HG03064 (cell line): ENCODE measurements at regions not wholly inside any gene's neighbourhood (a gene's known extent, or its start where the extent isn't known, plus 50 kb on each side); places are given as distances from the start of the nearest gene placed in this dataset.
"Not testable (repeated sequence)": the region's sequence is repeated elsewhere in the genome, so short reads cannot be mapped to it uniquely, and the experiment has no call there.

Source experiments
- ATAC-seq: cut with Tn5 transposase; IDR thresholded peaks from one replicate; pipeline ENCODE4 v1.9.1; 2021; ENCODE audit warnings: low read depth; ENCODE audit not compliant: unreplicated experiment

DNA sequence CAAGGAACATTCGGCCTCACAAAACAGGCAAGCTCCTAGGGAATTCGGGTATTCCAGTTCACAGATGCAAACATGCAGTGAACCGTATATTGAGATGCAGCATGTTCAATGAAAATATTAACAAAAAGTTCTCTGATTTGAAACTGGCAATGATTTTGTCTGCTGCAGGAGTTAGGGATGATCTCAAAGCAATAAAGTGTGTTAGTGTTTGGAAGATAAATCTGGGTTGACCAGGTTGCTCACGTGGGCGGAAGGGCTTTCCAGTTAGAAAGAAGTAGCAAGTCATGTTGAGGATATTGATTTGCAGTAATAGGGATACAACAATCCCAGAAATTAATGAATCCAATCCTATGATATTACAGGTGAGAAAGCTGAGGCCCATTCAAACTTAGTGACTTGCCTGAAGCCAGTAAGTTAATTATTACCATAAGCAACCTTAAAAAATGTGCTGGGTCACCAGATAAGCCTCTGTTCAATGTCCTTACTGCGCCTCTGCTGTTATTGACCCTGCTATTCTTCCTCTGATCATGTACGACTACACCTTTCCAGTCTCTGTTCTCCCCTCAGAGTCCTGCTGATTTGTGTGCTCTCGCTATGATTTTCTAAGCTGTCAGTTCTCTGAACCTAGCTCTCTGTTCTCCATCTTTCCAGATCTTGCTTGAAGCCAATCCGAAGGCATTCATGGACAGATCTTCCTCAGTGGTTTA is 370.8 kb downstream of the DSEL start:
- no peak for ATAC-seq

DNA sequence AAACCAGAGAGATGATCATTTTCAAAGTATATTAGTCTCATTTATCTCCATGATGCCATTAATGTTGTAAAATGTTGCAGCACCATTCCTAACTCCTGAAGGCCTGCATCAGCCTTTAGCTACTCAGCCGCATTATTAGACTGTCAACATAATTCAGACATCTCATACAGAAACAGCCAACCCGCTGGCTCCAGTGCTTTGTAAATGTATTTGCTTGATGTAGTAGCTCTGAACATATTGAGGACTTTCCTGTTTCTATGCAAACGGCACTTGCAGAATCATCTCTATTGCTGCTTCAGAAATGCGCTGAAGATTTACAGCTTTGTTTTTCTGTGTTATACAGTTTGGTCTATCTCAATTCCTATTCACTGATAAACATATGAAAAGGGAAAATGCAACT is 372.2 kb downstream of the DSEL start:
- ATAC-seq: no peak

DNA sequence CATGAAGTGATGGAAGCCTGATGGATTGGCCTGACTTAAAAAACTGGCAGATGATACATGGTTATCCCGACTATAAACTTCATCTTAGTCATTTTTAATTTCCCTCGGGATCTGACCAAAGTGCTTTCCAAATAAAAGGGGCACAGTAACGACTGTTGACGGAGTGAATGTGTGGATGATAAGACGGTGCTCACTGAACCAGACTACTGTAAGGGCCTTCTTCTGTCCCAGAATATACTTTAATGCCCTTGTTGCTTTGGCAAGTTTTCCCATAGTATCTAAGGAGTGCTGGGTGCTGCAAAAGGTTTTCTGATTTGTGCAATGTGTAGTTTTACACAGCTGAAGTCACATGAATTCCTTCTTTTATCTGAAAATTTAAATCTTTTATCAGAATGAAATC is 373.5 kb downstream of the DSEL start:
- no peak for ATAC-seq

DNA sequence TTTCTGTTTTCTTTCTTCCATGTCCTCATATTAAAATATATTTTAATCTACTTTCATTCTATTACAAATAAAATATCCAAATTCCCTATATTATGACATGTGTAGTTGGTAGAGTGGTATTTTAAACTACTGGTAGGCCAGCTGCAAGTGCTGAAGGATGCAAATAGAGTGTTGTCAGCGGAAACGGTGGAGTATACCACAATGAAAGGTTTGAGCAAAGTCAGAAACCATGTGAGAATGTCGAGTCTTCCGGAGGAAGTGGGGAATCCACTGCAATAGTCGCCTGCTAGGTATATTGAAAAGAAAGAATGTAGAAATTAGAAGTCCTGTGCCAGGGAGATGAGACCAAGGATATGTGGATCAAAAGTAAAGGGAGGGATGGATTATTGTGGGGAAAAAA is 373.9 kb downstream of the DSEL start:
- ATAC-seq: no peak

DNA sequence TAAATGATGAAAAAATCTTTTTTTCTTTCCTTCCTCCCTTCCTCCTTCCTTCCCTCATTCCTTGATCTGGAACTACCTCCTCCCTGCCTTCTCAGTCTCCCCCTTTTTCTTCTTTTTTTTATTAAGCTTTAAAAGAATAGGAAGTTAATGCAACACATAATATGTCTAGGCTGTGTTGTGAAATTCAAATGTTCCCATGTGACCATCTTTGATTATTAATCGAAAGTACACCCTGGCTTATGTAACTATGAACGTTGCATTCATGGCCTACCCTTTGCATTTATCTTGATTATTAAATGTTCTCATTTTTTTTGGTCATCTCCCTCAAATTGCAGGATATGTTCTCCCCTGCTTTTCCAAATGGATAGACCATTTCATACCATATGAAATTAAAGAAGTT is 376.0 kb downstream of the DSEL start:
- ATAC-seq: no peak

DNA sequence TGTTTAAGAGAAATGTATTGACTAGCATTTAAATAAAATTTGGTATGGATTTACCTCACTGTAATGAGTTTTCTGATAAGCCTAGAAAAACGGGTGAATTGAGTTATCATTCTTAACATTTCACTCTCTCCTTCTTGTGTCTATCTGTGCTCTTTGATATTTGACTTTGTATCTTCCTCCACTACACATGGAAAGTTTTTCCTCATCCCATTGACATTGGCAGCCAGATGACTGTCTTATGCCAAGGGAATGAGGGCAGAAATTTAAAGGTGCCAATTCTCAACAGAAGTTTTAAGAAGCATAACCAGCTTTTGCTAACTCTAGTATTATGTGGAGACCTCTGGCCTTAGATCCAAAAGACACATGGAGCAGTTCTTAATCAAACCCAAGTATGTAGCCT is 376.6 kb downstream of the DSEL start:
- ATAC-seq: no peak

DNA sequence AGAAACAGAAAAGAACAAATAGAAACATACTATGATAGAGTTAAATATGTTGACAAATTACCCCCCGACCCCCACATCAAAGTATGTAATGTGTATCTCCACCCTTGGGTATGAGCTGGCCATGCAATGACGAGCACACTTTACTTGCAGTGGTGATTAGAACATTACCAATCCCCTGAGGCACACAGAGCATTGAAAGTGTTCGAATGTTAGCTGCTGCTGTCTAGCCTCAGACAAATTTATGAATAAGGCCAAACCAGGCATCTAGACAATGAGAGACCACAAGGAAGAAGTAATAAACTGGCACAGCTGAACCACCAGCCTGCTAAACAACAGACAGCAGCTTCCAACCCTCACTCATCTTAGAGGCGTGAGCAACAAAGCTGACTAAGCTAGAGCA is 380.5 kb downstream of the DSEL start:
- no peak for ATAC-seq

DNA sequence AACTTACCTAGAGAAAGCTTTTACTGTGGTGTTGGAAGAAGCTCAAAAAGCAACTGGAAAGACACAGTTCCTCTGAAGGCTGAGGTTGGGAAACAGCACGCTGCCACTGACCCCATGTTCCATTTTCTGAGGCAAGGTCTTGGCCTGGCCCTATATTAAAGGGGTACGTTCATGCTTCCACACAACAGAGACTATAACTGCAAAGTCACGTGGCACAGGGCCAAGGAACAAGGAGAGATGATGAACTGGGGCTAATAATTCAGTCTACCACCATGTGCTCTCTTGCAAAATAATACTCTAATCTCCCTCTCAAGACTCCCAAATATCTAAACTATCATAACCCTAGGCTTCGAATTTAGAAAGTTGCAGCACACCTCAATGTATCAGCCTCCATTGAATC is 381.6 kb downstream of the DSEL start:
- ATAC-seq: no peak

DNA sequence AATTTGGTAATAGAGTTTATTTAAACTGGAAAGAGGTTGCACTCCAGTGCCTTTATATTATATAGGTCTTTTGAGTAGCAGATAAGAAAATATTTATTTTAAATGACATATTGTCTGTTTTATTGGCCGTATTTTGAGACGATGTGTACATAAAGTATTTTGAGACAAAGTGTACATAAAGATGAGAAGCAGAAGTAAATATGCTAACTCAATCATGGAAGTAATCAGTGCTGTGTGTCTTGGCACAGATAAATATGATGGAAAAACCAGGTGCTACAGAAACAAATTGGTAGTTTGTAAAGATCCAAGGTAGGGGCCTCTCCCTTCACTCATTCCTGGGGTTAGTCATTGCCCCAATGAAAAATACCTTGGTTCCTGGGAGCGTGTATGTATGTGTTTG is 382.9 kb downstream of the DSEL start:
- no peak for ATAC-seq

DNA sequence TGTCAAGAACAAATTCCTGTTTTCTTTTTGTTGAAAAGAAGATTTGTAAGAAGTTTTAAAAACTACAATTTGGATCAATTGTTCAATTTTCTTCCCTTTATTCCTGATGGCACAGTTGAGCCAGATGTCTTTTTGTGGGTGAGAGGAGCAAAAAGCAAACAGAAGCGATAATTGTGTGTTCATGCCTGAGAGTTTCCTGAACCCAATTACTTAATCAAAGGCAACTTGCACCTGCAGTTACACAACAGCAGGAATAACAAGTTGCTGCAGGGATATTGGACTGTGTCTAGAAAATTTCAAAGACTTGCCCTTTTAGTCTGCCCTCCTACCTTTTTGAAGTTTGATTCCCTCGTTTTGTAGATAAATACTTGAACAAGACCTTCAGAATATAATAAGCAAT is 383.6 kb downstream of the DSEL start:
- no peak for ATAC-seq

DNA sequence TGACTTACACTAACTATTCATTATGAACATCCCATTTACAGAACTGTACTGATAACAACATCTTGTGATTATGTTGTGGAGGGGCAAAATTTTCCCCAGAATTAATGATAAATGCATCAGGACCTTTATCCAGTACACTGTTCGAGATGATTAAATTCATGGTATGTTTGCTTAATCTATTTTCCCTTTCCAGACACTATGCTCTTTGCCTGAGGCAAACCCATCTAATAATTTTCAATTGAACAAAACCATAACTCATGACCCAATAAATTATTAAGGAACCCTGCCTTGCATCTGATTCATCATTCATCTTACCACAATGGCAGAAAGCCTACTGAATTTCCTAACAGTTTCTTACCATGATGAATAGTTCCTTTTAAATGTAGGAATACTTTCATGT is 385.0 kb downstream of the DSEL start:
- ATAC-seq: no peak

DNA sequence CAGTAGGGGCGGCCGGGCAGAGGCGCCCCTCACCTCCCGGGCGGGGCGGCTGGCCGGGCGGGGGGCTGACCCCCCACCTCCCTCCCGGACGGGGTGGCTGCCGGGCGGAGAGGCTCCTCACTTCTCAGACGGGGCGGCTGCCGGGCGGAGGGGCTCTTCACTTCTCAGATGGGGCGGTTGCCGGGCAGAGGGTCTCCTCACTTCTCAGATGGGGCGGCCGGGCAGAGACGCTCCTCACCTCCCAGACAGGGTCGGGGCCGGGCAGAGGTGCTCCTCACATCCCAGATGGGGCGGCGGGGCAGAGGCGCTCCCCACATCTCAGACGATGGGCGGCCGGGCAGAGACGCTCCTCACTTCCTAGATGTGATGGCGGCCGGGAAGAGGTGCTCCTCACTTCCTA is 389.8 kb downstream of the DSEL start:
- ATAC-seq: not testable (repeated sequence)

DNA sequence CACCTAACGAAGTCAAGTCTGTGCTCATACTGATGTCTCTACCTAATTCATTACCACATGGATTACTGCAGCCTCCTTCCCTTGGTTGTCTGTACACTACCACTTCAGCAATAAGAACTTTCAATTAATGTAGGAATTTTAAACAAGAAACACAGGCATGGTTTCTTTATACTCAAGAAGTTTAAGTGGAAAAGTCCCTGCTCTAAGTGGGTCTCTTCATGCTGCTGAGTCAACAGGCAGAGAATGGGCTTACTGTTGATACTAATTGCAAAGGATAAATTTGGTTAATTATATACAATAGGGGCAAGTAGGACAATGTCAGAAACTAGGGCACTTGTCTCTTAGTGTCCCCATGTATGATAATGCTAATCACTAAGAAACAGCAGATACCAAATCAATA is 392.6 kb downstream of the DSEL start:
- ATAC-seq: no peak

DNA sequence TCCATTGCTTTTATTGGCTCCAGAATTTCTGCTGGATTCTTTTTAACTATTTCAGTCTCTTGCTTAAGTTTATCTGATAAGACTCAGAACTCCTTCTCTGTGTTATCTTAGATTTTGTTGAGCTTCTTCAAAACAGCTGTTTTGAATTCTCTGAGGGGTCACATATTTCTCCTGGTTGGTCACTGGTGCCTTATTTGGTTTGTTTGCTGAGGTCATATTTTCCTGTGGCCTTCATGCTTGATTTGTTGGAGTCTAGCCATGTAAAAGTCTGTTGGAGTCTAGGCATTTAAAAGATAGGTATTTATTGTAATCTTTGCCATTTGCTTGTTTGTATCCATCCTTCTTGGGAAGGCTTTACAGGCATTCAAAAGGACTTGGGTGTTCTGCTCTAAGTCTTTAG is 398.7 kb downstream of the DSEL start:
- ATAC-seq: no peak

DNA sequence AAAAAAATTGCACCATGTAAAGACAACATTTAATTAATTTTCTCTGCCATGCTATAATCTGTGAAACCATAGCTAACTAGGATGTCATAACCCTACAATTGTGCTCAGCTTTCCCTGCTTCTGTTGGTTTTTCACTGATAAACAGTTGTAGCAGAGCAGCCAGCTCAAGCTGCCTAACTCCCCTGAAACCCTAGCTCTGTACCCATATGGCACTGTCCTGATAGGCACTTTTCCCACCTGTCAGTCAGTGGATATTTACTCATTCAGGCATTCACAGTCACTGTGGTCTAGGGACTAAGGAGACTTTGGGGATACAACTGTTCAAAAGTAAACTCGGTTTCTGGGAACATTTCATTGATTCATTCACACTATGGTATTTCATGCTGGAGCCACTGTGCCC is 407.0 kb downstream of the DSEL start:
- ATAC-seq: no peak

DNA sequence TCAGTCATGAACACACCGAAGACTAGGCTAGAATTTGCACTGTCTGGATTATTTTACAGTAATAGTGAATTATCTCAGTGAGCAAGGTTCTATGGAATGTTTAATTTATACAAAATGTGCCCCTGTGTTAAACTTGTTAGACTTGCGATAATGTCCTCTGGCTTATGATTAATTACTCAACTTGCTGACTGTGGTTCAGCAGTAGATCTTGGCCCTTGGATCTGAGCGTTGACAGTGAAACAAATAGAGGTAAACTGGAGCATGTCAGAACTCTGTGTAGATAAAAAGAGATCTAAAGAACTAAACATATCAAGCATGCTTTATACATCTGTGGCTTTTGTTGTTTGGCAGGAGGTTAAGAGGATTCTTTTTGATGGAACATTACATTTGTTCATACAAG is 407.6 kb downstream of the DSEL start:
- ATAC-seq: no peak

DNA sequence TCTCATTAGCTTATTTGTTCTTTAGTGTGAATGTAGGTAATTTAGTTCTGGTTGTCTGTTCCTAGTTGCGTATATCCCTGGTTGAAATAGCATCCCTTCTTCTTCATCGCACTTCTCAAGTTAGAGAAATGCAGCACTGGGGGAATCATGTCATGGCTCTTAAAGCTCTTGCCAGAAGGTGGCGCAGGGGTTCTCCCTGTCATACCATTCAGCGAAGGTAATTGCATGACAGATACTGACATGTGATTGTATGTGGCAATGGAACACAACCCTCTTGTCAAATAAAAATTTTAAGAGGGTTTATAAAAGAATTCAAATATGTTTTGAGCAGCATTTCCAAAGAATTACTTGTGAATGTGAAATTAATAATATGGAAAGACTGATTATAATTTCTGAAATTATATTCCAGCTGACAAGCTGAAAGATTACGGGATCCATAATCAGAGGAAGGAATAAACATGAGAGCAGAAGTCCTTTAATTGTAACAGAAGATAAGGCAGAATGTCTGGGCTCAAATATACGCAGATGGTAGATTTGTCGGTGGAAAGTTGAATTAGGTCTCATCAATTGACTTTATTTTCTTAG is 411.7 kb downstream of the DSEL start:
- ATAC-seq: peak; percentile 74

DNA sequence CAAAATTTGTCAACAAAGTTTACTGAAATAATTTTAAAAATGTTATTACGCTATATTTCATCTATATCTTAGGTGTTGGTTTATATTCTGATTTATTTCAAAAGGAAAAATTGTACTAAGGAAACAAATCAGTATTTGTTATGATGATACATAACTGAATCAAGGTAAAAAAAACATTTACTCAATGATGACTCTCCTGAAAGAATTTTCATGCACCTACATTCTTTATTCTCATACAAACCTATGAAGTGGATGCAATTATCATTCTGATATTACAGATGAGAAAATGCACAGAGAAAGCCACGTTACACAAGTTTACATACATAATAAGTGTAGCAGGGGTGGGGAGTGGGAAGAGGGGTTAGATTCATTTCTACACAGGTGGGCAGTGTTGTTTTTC is 422.4 kb downstream of the DSEL start:
- ATAC-seq: no peak

DNA sequence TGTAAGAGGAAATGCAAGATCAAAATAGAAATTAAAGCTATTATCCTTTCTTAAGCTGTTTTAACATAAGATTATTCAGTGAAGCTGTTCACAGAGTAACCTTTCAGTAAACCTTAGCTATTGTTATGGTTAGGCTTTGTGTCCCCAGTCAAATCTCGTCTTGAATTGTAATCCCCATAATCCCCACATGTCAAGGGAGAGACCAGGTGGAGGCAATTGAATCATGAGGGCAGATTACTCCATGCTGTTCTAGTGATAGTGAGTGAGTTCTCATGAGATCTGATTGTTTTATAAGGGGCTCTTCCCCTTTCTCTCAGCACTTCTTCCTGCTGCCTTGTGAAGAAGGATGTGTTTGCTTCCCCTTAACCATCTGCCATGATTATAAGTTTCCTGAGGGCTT is 424.4 kb downstream of the DSEL start:
- no peak for ATAC-seq

DNA sequence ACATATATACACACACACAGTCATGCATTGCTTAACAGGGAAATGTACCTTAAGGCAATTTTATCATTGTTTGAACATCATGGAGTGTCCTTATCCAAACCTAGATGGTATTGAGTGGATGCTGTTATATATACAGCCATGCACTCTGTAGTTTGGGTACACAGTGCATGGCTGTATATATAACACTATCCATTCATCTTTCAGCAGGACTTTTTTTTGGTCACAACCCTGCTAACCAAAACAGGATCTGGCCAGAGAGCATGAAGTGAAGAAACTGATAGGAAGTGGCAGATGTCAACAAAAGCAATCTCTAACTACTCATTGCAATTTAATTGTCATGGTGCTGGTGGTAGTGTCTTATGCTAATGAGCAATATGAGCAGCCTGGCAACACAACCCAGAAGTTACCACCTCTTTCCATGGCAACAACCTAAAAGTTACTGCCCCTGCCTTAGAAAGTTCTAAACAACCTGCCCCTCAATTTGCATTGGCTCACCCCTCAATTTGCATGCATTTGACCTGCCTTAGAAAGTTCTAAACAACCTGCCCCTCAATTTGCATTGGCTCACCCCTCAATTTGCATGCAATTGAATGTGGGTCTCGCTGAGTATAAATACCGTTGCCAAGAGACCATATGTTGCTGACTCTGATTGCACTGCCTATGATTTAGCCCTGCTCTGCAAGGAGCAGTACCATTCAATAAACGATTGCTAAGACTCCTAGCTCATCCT is 434.9 kb downstream of the DSEL start:
- ATAC-seq: no peak

DNA sequence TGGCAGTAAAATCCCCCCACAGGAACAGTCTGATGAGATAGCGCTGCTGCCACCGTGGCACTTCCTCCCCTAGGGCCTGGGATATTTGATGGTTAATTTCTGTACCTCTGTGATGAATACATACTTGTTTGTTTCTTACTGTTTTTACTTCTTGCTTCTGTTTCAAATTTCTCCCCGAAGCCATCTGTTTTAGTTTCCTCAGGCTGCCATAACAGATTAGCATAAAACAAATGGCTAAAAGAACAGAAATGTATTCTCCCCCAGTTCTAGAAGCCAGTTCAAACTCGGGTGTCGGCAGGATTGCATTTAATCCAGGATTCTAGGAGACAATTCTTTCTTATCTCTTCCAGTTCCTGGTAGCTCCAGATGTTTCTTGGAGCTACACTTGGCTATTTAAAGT is 435.9 kb downstream of the DSEL start:
- no peak for ATAC-seq

DNA sequence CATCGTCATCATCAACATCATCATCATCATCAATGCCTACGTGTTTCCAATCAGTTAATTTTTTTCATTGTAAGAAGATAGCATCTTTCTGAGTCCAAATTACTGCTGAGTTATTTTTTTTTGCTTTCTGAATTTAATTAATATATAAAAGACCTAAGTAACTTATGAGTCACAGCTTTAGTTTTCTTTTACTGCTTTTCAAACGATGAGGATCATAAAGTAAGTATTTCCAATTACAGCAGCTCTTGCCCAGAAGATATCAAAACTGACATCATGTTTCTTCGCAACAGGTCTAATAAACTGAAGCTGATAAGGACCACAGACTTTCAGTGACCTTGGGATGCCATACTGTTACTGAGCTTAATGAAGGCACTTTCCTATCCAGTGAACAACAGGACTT is 442.2 kb downstream of the DSEL start:
- ATAC-seq: no peak
